Natural killer cell (primary cell): ENCODE measurements at regions not wholly inside any gene's neighbourhood (a gene's known extent, or its start where the extent isn't known, plus 50 kb on each side); places are given as distances from the start of the nearest gene placed in this dataset.
"Not testable (repeated sequence)": the region's sequence is repeated elsewhere in the genome, so short reads cannot be mapped to it uniquely, and the experiment has no call there.

Experiments
- ATAC-seq, 3 donors: fragments of 150-1000 bp in 2 of 3; fragments of 200-7000 bp in 1 of 3; cut with Tn5 transposase; 1 replicate in 1 of 3; 2 replicates in 2 of 3; pipeline ENCODE4 v1.10.0; 2021; ENCODE audit warnings: mild to moderate bottlenecking in 2 of 3, moderate library complexity in 2 of 3
- DNase-seq, 2 donors: peaks; one replicate each; pipeline versions ENCODE4 v3.0.0 to v3.0.0-alpha.2; 2013 to 2021; ENCODE audit warnings: mixed read lengths in 1 of 2
- H3K27ac ChIP-seq: one replicate; pipeline ENCODE4 v1.5.1; 2013; ENCODE audit warnings: mild to moderate bottlenecking, low read length
- H3K27me3 ChIP-seq: one replicate; pipeline ENCODE4 v1.6.1; 2013; ENCODE audit warnings: low read length; ENCODE audit not compliant: control insufficient read depth, insufficient read depth
- H3K36me3 ChIP-seq: one replicate; pipeline ENCODE4 v1.6.1; 2013; ENCODE audit warnings: low read length; ENCODE audit not compliant: control insufficient read depth, insufficient read depth
- H3K4me1 ChIP-seq: one replicate; pipeline ENCODE4 v1.6.1; 2013; ENCODE audit warnings: low read length; ENCODE audit not compliant: control insufficient read depth, insufficient read depth
- H3K4me3 ChIP-seq: one replicate; pipeline ENCODE4 v1.5.1; 2013; ENCODE audit warnings: low read length
- H3K9me3 ChIP-seq: one replicate; pipeline ENCODE4 v1.6.1; 2013; ENCODE audit warnings: low read length; ENCODE audit not compliant: control insufficient read depth, insufficient read depth
- H3K27ac Mint-ChIP-seq, 2 donors: one replicate each; pipeline ENCODE4 v1.8.0; 2022; ENCODE audit warnings: mild to moderate bottlenecking in 2 of 2, mixed read lengths in 2 of 2, moderate library complexity in 1 of 2
- H3K27me3 Mint-ChIP-seq, 2 donors: one replicate each; pipeline ENCODE4 v1.8.0; 2022; ENCODE audit warnings: low read depth in 2 of 2, mixed read lengths in 2 of 2
- H3K36me3 Mint-ChIP-seq: one replicate; pipeline ENCODE4 v1.8.0; 2022; ENCODE audit warnings: mixed read lengths
- H3K4me1 Mint-ChIP-seq, 2 donors: one replicate each; pipeline ENCODE4 v1.8.0; 2022; ENCODE audit warnings: mixed read lengths in 2 of 2
- H3K4me3 Mint-ChIP-seq: one replicate; pipeline ENCODE4 v1.8.0; 2022; ENCODE audit warnings: mild to moderate bottlenecking, moderate library complexity, mixed read lengths
- H3K9me3 Mint-ChIP-seq, 2 donors: one replicate each; pipeline ENCODE4 v1.8.0; 2022; ENCODE audit warnings: mixed read lengths in 2 of 2
- CTCF ChIP-seq: fragments of 200-600 bp; IDR thresholded peaks from one replicate; pipeline ENCODE4 v1.8.0; 2022; ENCODE audit warnings: antibody characterized with exemption
- WGBS: methylation state at CpG from one replicate; pipeline ENCODE4 v1.1.7; 2013; ENCODE audit warnings: missing lambda C conversion rate; ENCODE audit not compliant: insufficient coverage; 5-methylcytosine and 5-hydroxymethylcytosine counted together
- intact Hi-C: fragments of 100-400 bp; cut with micrococcal nuclease; formaldehyde crosslinking; loops from one replicate; pipeline ENCODE4 v1.14.2; 2022

- no peak for TF ChIP-seq CTCF
- Mint-ChIP-seq H3K4me3 (no peak overlapping the region), H3K9me3 (no peaks in the 10 kb centered on the region), H3K27me3 (peaks cover 6 to 9% of the 10 kb centered on the region in 2 donors), H3K36me3 (no peaks in the 10 kb centered on the region), H3K4me1 (no peaks in the 10 kb centered on the region), H3K27ac (no peak overlapping the region)
- Histone ChIP-seq H3K27ac (no peak overlapping the region), H3K4me1 (no peaks in the 10 kb centered on the region), H3K9me3 (no peaks in the 10 kb centered on the region), H3K36me3 (no peaks in the 10 kb centered on the region), H3K4me3 (no peak overlapping the region), H3K27me3 (no peaks in the 10 kb centered on the region)
- intact Hi-C loops: no loop called here
- DNase-seq (no peak), ATAC-seq (no peak)
- WGBS: 78% methylated on average over 1 of the region's 2 CpGs
These were observed 93.2 kb downstream of the CRLF2 start for GRCh38 chrX:1119275-1119674.

DNA sequence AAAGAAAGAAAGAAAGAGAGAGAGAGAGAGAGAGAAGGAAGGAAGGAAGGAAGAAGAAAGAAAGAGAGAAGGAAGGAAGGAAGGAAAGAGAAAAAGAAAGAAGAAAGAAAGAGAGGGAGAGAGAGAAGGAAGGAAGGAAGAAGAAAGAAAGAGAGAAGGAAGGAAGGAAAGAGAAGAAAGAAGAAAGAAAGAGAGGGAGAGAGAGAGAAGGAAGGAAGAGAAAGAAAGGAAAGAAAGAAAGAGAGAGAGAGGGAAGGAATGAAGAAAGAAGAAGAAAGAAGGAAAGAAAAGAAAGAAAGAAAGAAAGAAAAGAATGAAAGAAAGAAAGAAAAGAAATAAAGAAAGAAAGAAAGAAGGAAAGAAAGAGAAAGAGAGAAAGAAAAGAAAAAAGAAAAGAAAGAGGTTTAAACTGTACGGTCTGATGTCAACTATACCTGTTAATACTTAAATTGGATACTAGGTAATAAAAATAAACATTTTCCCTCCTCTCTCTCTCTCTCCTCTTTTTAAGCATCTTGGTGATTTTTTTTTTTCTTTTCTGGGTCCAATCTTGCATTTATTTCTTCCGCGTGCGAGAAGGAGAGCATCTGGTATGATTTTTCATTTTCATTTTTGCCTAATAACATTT lies 93.8 kb downstream of the CRLF2 start:
- no peak for TF ChIP-seq CTCF
- Mint-ChIP-seq H3K4me3 (no peak overlapping the region), H3K36me3 (no peaks in the 10 kb centered on the region), H3K27me3 (peaks cover under 1 to 9% of the 10 kb centered on the region in 2 donors), H3K27ac (no peak overlapping the region), H3K4me1 (no peaks in the 10 kb centered on the region), H3K9me3 (no peaks in the 10 kb centered on the region)
- Histone ChIP-seq H3K4me1 (no peaks in the 10 kb centered on the region), H3K4me3 (no peak overlapping the region), H3K27me3 (no peaks in the 10 kb centered on the region), H3K9me3 (no peaks in the 10 kb centered on the region), H3K27ac (no peak overlapping the region), H3K36me3 (no peaks in the 10 kb centered on the region)
- ATAC-seq: no peak
- intact Hi-C loops: no loop called here
- WGBS: 93% methylated on average over 3 of the region's 4 CpGs
- no peak for DNase-seq

DNA sequence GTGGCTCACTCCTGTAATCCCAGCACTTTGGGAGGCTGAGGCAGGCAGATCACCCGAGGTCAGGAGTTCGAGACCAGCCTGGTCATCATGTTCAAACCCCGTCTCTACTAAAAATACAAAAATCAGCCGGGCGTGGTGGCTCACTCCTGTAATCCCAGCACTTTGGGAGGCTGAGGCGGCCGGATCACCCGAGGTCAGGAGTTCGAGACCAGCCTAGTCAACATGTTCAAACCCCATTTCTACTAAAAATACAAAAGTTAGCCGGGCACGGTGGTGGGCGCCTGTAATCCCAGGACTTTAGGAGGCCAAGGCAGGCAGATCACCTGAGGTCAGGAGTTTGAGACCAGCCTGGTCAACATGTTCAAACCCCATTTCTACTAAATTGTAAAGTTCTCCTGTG lies 97.0 kb downstream of the CRLF2 start:
- DNase-seq, H3K4me3 Mint-ChIP-seq, H3K36me3 Mint-ChIP-seq, intact Hi-C loops, H3K4me3 ChIP-seq, H3K9me3 Mint-ChIP-seq, H3K27ac Mint-ChIP-seq, H3K27ac ChIP-seq, H3K36me3 ChIP-seq, H3K4me1 ChIP-seq, H3K4me1 Mint-ChIP-seq, ATAC-seq, H3K27me3 ChIP-seq, H3K9me3 ChIP-seq: not testable (repeated sequence)
- peaks cover 21 to 22% of the 10 kb centered on the region in 2 donors for H3K27me3 Mint-ChIP-seq
- WGBS: 86% methylated on average over 12 of the region's 12 CpGs

DNA sequence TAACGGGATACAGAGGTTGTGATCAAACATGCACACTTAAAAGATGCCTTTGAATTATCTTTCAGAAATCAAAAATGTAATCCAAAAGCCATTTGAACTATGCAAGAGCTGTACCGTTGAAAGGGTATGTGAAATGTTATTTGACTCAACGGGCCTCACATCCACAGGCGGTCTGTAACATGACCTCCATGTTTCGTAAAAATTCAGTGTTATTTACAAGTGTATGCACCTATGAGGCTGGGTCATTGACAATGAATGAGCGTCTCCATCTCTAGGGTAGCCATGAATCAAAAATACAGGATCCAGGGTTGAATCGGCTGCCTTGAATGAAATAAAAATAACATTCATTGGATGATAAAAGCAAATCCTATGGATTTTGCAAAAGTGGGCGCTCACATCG lies 100.1 kb downstream of the CRLF2 start:
- H3K4me3 ChIP-seq: no peak overlapping the region
- peaks cover 4% of the 10 kb centered on the region for H3K27me3 ChIP-seq
- H3K36me3 ChIP-seq: no peaks in the 10 kb centered on the region
- peaks cover 15% of the 10 kb centered on the region for H3K4me1 ChIP-seq
- Mint-ChIP-seq H3K36me3 (no peaks in the 10 kb centered on the region), H3K4me1 (peaks cover 5 to 13% of the 10 kb centered on the region in 2 donors), H3K4me3 (no peak overlapping the region), H3K27me3 (peaks cover 21 to 29% of the 10 kb centered on the region in 2 donors), H3K27ac (no peak overlapping the region), H3K9me3 (peaks cover 0 to 2% of the 10 kb centered on the region in 2 donors)
- no peaks in the 10 kb centered on the region for H3K9me3 ChIP-seq
- DNase-seq (no peak), ATAC-seq (no peak)
- no peak overlapping the region for H3K27ac ChIP-seq
- intact Hi-C loops: no loop called here
- no peak for TF ChIP-seq CTCF
- WGBS: 51% methylated on average over 9 of the region's 9 CpGs
